Stimulated activated CD8-positive, alpha-beta memory T cell treated with anti-CD3 and anti-CD28 coated beads, Interleukin-12 subunit alpha, Interleukin-12 subunit beta, amount 100 ng/mL, for 1 hour (primary cell): ENCODE measurements at regions not wholly inside any gene's neighbourhood (a gene's known extent, or its start where the extent isn't known, plus 50 kb on each side); places are given as distances from the start of the nearest gene placed in this dataset.
A peak's percentile ranks its signal among the peaks of the same experiment; 100 is the strongest.
"Not testable (repeated sequence)": the region's sequence is repeated elsewhere in the genome, so short reads cannot be mapped to it uniquely, and the experiment has no call there.

Source experiments
- DNase-seq: peaks from one replicate; pipeline ENCODE4 v3.0.0-alpha.2; 2020; ENCODE audit warnings: low read depth

DNA sequence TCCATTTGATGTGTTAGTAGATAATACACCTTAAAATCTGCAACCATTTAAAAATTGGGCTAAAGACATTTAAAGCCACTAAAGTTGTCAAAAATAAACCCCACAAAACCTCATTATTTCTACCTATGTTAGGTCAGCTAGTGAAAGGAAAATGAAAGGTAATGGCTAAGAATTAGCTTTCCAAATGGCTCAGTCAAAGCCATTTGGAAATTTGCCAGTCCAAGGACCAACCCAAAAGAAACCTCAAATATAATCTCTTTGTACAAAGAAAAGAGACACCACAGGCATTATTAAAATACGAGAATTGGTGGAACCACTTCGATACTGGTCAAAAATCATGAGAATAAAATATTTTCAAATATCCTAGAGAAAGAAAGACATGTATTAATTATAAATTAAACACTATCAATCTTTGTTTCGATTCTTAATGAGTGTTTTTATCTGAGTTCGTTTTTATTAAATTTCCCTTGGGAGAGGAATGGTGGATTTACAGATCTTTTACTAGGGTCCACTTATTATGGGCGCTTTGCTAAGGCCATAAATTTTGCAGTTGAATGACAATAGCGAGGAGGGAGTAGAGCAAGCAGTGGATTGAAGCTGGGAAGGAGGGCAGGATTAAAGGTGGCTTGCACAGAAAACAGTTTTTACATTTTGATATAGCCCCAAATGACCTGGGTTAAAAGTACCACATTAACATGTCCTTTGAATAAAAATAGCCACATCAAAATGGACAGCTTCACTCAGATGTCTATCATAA is 116.8 kb upstream of the SHB start:
- no peak for DNase-seq

GRCh38 chr9:38183994-38184568 is 115.1 kb upstream of the SHB start:
- no peak for DNase-seq

GRCh38 chr9:38182321-38182720 is 113.3 kb upstream of the SHB start:
- no peak for DNase-seq

DNA sequence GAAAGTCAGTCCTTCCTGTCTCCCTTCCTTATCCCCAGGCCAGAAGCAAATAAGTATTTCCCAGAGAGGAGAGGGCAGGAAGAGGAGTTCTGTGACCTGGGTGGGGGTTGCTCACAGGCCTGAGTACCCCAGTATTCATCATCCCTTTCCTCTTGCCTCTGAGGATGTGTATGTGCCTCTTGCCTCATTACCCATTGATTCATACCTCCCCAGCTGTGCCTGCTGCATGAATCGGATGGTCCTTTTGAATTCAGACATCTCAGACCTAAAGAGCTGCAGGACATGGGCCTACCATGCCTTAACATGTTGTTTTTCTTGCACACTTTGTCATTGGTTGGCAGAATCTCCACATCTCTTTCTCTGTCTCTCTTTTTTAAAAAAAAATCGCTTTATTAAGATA is 112.8 kb upstream of the SHB start:
- no peak for DNase-seq

- DNase-seq, result no peak
These were observed 112.2 kb upstream of the SHB start for GRCh38 chr9:38181232-38181631.

GRCh38 chr9:38180656-38181055 is 111.6 kb upstream of the SHB start:
- no peak for DNase-seq

GRCh38 chr9:38179965-38180364 is 110.9 kb upstream of the SHB start:
- DNase-seq, result no peak

DNA sequence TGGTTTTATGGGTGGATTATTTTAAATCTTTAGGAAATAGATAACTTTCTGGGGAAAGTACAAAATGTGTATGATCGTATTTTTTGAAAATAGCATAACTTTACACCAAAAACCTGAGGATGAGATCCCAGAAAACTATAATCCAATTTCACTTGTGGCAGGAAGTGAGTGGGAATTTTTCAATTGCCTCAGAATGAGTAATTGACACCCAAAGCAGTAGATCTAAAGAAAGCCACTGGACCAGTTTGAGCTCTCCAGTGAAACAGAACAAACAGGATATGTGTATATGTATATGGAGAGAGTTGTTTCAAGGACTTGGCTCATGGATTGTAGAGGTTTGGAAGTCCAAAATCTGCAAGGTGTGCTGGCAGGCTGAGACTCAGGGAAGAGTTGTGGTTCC is 109.2 kb upstream of the SHB start:
- no peak for DNase-seq

DNA sequence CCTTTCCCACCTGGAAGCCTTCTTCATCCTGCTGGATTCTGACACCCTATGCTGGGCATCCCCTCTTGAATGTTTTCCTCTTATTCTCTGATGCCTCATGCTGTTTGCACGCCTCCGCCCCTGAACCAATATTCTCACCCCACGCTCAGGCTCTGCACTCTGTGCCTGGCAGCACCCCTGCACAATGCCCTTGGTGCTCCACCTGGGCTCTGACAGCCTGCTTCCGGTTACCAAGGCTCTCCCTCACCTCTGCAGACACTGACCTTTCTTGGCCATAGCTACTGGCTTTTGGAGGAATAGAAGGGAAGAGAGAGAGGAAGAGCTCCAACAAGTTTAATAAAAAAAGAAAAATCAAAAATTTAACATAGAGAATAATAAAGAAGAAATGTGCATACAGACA is 108.7 kb upstream of the SHB start:
- no peak for DNase-seq

DNA sequence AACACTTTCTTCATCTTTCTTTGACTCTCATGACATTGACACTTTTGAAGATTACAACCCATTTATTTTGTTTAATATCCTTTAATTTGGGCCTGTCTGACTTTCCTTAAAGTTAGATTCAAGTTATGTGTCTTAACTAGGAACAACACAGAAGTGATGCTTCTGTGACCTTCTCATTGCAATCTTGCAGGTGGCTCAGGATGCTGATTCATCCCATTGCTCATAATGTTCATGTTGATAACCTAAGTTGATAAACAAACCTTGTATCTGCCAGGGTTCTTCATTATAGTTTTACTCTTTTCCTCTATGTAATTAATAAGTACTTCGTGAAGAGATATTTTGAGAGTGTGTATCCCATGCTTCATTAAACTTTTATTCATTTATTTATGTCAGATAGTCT is 107.2 kb upstream of the SHB start:
- no peak for DNase-seq

DNA sequence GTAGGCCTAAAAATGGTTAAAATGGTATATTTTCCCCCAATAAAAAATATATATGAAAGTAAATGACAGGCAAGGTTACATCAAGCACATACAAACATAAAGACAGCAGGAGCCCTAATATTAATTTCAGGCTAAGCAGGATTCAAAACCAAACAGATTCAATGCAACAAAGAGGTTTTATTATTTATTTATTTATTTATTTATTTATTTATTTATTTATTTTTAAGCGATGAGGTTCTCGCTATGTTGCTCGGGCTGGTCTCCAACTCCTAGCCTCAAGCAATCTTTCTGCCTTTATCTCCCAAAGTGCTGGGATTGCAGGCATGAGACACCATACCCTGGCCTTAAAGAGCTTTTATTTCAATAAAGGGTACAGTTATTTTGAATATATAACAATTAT is 106.4 kb upstream of the SHB start:
- no peak for DNase-seq

DNA sequence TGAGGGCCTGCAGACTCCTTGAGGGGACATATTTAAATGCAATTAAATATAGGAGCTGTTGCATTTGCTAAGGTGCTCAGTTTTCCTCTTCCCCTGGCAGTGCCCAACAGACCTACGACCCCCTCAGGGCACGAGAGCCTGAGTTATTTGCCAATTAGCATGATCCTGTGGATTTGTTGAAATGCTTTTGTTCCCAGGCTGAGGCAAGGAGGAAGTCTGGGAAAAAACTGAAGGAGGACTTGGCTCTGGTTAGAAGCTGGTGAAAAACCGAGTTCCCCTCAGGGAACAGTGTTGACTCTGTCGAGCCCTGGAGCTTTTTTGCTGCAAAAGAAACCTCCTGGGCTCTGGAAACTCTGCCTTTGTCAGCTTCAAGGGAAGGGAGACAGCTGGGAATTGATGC is 103.6 kb upstream of the SHB start:
- DNase-seq, result no peak

- no peak for DNase-seq
These were observed 102.9 kb upstream of the SHB start for GRCh38 chr9:38171926-38172325.

GRCh38 chr9:38171538-38171884 is 102.5 kb upstream of the SHB start:
- no peak for DNase-seq

DNA sequence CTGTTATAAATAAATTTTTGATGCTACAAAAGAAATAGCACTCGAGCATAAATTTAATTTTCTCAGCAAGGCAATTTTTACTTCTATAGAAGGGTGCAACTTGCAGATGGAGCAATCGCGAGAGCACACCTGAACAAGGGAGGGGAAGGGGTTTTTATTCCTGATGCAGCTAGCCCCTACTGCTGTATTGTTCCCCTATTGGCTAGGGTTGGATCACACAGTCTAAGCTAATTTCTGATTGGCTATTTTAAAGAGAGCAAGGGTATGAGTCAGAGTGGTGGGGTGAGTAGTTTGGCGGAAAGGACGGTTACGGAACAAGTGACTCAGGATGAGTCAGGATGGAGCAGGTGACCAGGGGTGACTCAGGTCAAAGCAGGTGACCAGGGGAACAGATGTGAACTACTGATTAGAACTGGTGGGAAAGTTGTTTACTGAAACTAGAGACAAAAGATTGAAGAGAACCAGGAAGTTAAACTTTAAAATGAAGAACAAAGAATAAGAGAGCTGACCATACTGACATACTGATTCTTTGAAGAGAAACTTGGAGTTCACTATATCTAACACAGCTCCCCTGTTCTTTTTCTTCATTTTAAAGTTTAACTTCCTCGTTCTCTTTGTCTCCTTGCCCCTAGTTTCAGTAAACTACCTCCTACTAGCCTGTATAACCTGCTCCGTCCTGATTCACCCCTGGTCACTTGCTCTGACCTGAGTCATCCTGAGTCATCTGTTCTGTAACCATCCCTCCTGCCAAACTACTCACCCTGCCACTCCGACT is 101.9 kb upstream of the SHB start:
- DNase-seq, result not testable (repeated sequence)

DNA sequence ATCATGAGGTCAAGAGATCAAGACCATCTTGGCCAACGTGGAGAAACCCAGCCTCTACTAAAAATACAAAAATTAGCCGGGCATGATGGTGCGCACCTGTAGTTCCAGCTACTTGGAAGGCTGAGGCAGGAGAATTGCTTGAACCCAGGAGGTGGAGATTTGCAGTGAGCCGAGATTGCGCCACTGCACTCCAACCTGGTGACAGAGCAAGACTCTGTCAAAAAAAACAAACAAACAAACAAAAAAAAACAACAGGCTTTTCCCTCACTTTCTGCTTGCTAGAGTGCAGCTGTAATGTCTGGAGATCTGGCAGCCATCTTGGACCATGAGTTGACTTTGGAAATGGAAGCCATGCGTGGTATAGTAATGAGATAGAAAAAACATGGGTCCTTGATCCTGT is 101.1 kb upstream of the SHB start:
- not testable (repeated sequence) for DNase-seq

- DNase-seq, result no peak
These were observed 97.5 kb upstream of the SHB start for GRCh38 chr9:38166501-38166900.

DNA sequence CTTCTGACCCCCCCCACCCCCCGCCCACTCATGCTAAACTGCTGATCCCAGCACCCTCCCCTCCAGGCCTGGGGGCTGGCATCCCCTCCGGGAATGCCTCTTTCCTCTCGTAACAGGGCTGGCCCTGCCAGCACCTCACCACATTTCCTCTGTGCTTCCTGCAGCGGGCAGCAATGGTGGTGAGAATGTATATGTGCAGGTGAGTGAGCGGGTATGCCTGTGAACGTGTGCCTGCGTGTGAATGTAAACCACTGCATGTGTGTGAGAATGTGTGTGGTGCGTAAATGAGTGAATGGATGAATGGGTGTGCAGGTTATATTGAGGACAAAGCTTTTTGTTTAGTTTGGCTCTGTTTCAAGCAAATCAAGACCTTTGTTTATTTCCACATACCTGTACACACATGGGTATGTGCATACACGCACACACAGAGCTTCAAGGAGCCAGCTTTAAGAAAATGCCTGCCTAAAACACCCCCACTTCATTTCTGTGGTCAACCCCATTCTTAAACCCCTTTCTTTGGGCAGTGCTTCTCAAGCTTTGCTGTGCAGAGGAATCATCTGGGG is 95.7 kb upstream of the SHB start:
- DNase-seq, result no peak

DNA sequence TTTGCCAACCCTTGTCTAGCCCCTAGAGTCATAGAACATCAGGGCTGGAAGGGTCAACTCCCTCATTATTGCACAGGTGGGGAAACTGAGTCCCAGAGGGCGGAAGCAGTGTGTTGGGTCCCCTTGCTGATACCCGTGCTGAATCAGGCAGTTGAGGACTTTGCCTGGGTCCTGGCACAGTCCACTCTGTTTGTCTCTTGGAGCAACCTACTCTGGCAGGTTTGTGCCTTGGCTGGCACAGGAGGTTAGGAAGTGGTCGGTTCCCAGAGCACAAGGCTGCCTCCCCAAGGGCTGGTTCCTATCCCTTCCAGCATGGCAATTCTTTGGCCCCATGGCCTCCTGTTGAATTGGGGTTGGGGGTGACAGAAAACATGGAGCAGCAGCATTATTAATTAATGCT is 94.5 kb upstream of the SHB start:
- no peak for DNase-seq

GRCh38 chr9:38162332-38163211 is 93.5 kb upstream of the SHB start:
- no peak for DNase-seq

- peak; percentile 34 for DNase-seq
These were observed 91.7 kb upstream of the SHB start for GRCh38 chr9:38160613-38161215.

DNA sequence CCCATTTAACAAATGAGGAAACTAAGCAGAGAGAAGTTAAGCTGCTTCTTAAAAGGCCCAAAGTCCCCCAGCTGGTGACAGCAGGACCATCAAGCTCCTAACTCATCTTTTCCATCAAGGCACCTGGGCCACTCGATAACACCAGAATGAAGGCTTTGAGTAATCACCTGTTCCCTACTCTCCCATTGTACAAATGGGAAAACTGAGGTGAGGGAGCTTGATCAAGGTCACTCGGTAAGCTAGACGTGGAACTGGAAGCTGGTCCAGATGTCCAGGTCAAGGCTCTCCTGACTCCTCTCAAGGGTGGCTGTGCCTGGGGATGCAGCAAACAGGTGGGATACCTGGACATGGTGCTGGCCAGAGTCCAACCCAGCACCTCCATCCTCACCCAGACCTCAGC is 90.6 kb upstream of the SHB start:
- DNase-seq, result no peak
